Mucosa of descending colon (tissue), 3 donors: ENCODE measurements at regions not wholly inside any gene's neighbourhood (a gene's known extent, or its start where the extent isn't known, plus 50 kb on each side); places are given as distances from the start of the nearest gene placed in this dataset.

Experiments used
- ATAC-seq: fragments of 200-7000 bp; cut with Tn5 transposase; one replicate; pipeline ENCODE4 v1.9.1; 2020; ENCODE audit warnings: mild to moderate bottlenecking, moderate library complexity
- DNase-seq, 3 donors: peaks; one replicate each; pipeline ENCODE4 v3.0.0-alpha.2; 2020
- H3K36me3 ChIP-seq: fragments of 200-600 bp; one replicate; pipeline ENCODE4 v1.8.0; 2021; ENCODE audit warnings: low read depth, mild to moderate bottlenecking
- H3K4me1 ChIP-seq: fragments of 200-600 bp; one replicate; pipeline ENCODE4 v1.8.0; 2021; ENCODE audit warnings: low read depth, mild to moderate bottlenecking
- H3K4me3 ChIP-seq: fragments of 200-600 bp; one replicate; pipeline ENCODE4 v1.8.0; 2021; ENCODE audit warnings: mild to moderate bottlenecking
- H3K9me3 ChIP-seq: fragments of 200-600 bp; one replicate; pipeline ENCODE4 v1.8.0; 2021; ENCODE audit warnings: mild to moderate bottlenecking
- intact Hi-C, 2 donors: fragments of 100-400 bp; cut with DNase I in 1 of 2; cut with micrococcal nuclease in 1 of 2; formaldehyde crosslinking; loops; one replicate each; pipeline versions ENCODE4 v1.11.0 to v1.11.1; 2022; cut with DNase I, micrococcal nuclease
- TF ChIP-seq, protein P1 (sequence below): fragments of 200-600 bp; IDR thresholded peaks from one replicate; pipeline ENCODE4 v1.8.0; 2022; ENCODE audit warnings: antibody characterized with exemption, mild to moderate bottlenecking
- donor health status: DM: no; HTN: no; CAD: no; lungs with moderate emphysema.
- donor health status: DM: no; HTN: no; CAD: no.
- donor health status: DM: no; HTN: yes; CAD: no.

DNA sequence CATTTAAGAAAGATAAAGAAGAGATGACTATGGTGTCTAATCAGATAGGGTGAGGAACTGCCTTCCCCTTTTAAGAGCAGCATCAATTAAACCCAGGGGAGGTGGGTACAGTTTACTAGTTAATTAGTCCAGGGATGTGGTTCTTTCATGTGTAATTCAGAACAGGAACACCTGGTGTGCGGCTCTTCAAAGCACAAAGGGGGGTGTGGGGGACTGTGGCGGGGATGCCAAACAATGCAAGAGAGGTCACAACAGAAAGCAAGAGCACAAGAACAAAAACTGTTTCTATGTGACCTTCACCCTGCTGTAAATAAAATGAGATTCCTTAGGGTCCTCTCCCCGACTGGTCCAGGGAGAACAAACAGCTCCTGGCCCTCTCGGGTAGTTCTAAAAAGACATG is 183.9 kb upstream of the SOX5 start:
- H3K36me3 ChIP-seq, result no peaks in the 10 kb centered on the region
- TF ChIP-seq, protein P1, sequence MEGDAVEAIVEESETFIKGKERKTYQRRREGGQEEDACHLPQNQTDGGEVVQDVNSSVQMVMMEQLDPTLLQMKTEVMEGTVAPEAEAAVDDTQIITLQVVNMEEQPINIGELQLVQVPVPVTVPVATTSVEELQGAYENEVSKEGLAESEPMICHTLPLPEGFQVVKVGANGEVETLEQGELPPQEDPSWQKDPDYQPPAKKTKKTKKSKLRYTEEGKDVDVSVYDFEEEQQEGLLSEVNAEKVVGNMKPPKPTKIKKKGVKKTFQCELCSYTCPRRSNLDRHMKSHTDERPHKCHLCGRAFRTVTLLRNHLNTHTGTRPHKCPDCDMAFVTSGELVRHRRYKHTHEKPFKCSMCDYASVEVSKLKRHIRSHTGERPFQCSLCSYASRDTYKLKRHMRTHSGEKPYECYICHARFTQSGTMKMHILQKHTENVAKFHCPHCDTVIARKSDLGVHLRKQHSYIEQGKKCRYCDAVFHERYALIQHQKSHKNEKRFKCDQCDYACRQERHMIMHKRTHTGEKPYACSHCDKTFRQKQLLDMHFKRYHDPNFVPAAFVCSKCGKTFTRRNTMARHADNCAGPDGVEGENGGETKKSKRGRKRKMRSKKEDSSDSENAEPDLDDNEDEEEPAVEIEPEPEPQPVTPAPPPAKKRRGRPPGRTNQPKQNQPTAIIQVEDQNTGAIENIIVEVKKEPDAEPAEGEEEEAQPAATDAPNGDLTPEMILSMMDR, result no peak
- intact Hi-C loops, result no loop called here
- ATAC-seq, result no peak
- no peaks in the 10 kb centered on the region for H3K4me1 ChIP-seq
- DNase-seq, result no peak
- no peaks in the 10 kb centered on the region for H3K9me3 ChIP-seq
- H3K4me3 ChIP-seq, result no peak overlapping the region

DNA sequence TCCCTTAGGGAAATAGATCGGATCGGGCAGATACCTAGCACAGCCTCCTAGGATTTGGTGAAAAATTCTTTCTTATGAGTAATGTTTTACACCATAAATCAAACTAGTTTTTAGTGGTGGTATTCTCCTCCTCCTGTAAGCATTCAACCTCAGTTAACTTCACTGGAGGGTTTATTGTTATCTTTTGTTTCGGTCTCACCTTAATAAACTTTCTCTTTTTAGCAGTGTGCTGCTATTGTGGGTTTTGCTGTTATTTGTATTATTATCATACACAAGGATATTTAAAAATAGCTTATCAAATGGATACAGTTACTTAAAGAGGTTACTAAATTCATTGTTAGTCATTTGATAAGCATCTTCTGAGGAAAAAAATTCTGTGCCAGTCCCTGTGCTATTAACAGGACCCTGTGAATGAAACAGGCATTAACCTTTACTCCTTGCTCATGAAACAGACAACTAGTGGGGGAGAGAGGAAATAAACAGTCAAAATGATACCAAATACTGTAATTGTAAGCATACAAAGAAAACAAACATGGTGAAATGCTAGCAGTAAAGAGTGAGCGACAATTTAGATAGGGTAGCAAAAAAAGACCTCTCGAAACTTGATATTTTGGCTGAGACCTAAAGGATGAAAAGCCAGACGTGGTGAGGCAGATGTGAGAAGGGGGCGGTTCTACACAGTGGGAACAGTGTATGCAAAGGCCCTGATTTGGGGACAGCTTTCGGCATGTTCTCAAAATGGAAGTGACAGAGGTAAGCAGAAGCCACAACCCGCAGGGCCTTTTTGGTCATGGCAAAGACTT is 178.7 kb upstream of the SOX5 start:
- Histone ChIP-seq H3K36me3 (no peaks in the 10 kb centered on the region), H3K4me1 (no peaks in the 10 kb centered on the region), H3K9me3 (no peaks in the 10 kb centered on the region), H3K4me3 (no peak overlapping the region)
- ATAC-seq (no peak), DNase-seq (no peak)
- intact Hi-C loops, result no loop called here
- TF ChIP-seq, protein P1, result no peak

DNA sequence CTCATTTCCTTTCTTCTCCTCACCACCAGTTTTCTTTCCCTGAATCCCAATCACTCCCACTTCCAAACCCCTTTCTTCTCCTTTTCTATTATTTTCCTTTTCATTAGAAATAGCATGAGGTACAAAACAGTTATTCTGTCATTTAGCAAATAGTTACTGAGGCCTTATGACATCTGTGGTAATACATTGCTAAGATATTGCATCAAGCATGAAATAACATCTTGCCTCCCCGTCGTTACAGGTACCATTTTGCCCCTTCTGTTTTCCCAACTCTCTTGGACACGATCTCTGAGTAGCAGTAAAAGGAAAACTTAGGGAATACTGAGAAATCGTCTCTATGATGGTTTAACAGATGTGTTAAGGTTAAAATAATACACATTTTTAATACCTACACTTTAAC is 175.8 kb upstream of the SOX5 start:
- H3K36me3 ChIP-seq, result no peaks in the 10 kb centered on the region
- TF ChIP-seq, protein P1, result no peak
- H3K4me3 ChIP-seq, result no peak overlapping the region
- DNase-seq, result no peak
- no peak for ATAC-seq
- H3K4me1 ChIP-seq, result no peaks in the 10 kb centered on the region
- intact Hi-C loops, result no loop called here
- H3K9me3 ChIP-seq, result no peaks in the 10 kb centered on the region

DNA sequence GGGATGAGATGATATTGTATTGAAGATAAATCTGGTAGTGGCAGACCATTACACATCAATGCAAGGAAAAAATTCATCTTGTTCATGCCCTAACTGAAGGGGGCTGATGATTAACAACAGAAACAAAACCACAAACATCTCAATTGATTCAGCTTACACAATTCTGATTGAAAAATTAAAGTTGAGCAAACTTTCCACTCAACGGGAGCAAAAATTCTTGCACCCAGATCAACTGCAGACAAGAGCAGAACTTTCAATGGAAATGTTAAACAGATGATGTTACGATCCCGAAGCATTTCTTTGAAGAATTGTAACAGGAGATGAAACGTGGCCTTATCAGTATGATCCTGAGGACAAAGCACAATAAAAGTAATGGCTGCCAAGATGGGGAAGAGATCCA is 172.4 kb upstream of the SOX5 start:
- DNase-seq (no peak), ATAC-seq (no peak)
- no peaks in the 10 kb centered on the region for H3K4me1 ChIP-seq
- no peaks in the 10 kb centered on the region for H3K9me3 ChIP-seq
- TF ChIP-seq, protein P1, result no peak
- no peak overlapping the region for H3K4me3 ChIP-seq
- intact Hi-C loops, result no loop called here
- no peaks in the 10 kb centered on the region for H3K36me3 ChIP-seq

DNA sequence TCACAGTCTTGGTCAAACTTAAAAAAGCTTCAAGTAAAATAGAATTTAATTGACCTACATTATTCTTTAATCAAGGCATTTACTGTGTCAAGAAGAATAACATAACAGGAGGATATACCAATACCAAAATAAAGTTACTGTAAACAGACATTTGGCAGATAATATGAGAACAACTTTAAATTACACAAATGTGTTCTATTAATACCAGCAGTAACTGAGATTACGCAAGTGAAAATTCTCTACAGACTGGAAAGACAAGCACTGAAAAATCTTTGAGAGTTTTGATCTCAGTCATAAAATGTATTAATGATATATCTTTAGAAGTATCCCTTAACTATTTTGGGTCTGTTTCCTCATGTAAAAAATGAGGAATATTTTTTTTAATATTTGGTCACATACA is 169.2 kb upstream of the SOX5 start:
- DNase-seq (no peak), ATAC-seq (no peak)
- TF ChIP-seq, protein P1, result no peak
- intact Hi-C loops, result no loop called here
- no peaks in the 10 kb centered on the region for H3K9me3 ChIP-seq
- no peaks in the 10 kb centered on the region for H3K36me3 ChIP-seq
- no peak overlapping the region for H3K4me3 ChIP-seq
- H3K4me1 ChIP-seq, result no peaks in the 10 kb centered on the region
